Caco-2 (cell line): ENCODE measurements at regions not wholly inside any gene's neighbourhood (a gene's known extent, or its start where the extent isn't known, plus 50 kb on each side); places are given as distances from the start of the nearest gene placed in this dataset.

ENCODE experiments used
- BruUV-seq: library from RNA; stranded (reverse); fragments of 400-500 nt; replicated peaks from 2 replicates; lab custom pipeline; 2021; lab: Mats Ljungman, UMichigan
- CTCF ChIA-PET: fragments of 300-600 bp; sonication (Branson Sonifier 250); formaldehyde crosslinking; loops from one replicate; lab custom pipeline; 2022; ENCODE audit warnings: antibody characterized with exemption; lab: Charles Lee
- POLR2A ChIA-PET: fragments of 300-600 bp; sonication (Branson Sonifier 250); formaldehyde crosslinking; loops from one replicate; lab custom pipeline; 2022; ENCODE audit warnings: antibody characterized with exemption; lab: Charles Lee
- DNase-seq, 2 experiments: peaks; one replicate each; pipeline versions ENCODE4 v3.0.0 to v3.0.0-alpha.2; 2020 to 2022
- H3K27me3 ChIP-seq: replicated peaks from 2 replicates; pipeline ENCODE4 v1.6.0; 2011; ENCODE audit warnings: low read length; ENCODE audit not compliant: control insufficient read depth, insufficient read depth
- H3K36me3 ChIP-seq: 2 replicates; pipeline ENCODE4 v1.5.1; 2011; ENCODE audit warnings: low read length; ENCODE audit not compliant: control insufficient read depth, insufficient read depth
- H3K4me1 ChIP-seq: fragments of 250-450 bp; sonication (Bioruptor Pico); 2 replicates; pipeline ENCODE4 v1.5.1; 2020; ENCODE audit warnings: mild to moderate bottlenecking
- H3K4me3 ChIP-seq: 2 replicates; pipeline ENCODE4 v1.5.1; 2011; ENCODE audit warnings: low read depth, mild to moderate bottlenecking, control low read depth, low read length
- H3K9me3 ChIP-seq: fragments of 250-450 bp; sonication (Bioruptor Pico); 2 replicates; pipeline ENCODE4 v1.5.1; 2020; ENCODE audit warnings: mild to moderate bottlenecking, moderate library complexity
- H3K27ac Mint-ChIP-seq: one replicate; pipeline ENCODE4 v1.8.0; 2022; ENCODE audit warnings: mixed read lengths; ENCODE audit not compliant: unreplicated experiment
- H3K27me3 Mint-ChIP-seq: one replicate; pipeline ENCODE4 v1.8.0; 2022; ENCODE audit warnings: mixed read lengths; ENCODE audit not compliant: insufficient read depth, unreplicated experiment
- H3K36me3 Mint-ChIP-seq: one replicate; pipeline ENCODE4 v1.8.0; 2022; ENCODE audit warnings: mild to moderate bottlenecking, mixed read lengths; ENCODE audit not compliant: insufficient read depth, unreplicated experiment
- H3K4me1 Mint-ChIP-seq: one replicate; pipeline ENCODE4 v1.8.0; 2022; ENCODE audit warnings: low read depth, mixed read lengths; ENCODE audit not compliant: unreplicated experiment
- H3K4me3 Mint-ChIP-seq: one replicate; pipeline ENCODE4 v1.8.0; 2022; ENCODE audit warnings: mild to moderate bottlenecking, moderate library complexity, mixed read lengths; ENCODE audit not compliant: unreplicated experiment
- H3K9me3 Mint-ChIP-seq: one replicate; pipeline ENCODE4 v1.8.0; 2022; ENCODE audit warnings: mixed read lengths; ENCODE audit not compliant: unreplicated experiment
- intact Hi-C: fragments of 100-400 bp; cut with micrococcal nuclease; formaldehyde crosslinking; loops from one replicate; pipeline ENCODE4 v1.10.0; 2022; ENCODE audit not compliant: unreplicated experiment
- TF ChIP-seq, protein P1 (sequence below), 2 experiments: fragments of 200-600 bp in 1 of 2; IDR thresholded peaks; 1 replicate in 1 of 2; 2 replicates in 1 of 2; pipeline versions ENCODE4 v1.5.1 to v1.8.0; 2011 to 2022; ENCODE audit warnings: antibody characterized with exemption in 1 of 2, control low read depth in 1 of 2, inconsistent platforms in 1 of 2, low read depth in 1 of 2, low read length in 1 of 2, mild to moderate bottlenecking in 1 of 2, moderate library complexity in 1 of 2; ENCODE audit not compliant: insufficient read depth in 1 of 2, severe bottlenecking in 1 of 2, unreplicated experiment in 1 of 2

DNA sequence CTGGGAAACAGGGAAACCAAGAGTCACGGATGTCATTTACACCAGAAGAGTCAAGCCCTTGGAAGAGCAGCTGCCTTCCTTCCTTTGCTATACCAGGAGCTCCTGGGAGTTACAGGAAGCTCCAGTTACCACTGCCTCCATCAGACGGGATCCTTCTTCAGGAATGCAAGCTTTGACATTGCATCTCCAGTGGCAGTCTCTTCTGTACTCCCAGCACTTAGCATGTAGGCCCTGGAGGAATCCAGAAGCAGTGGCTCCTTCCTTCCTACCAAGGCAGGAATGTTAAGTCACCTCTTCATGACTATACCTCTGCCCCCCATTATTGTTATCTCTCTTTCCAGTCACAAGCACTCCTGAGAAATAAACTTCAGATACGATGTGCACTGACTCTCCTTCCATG lies 836.0 kb downstream of the MAFB start:
- peaks cover 4% of the 10 kb centered on the region for H3K27me3 Mint-ChIP-seq
- Histone ChIP-seq H3K36me3 (no peaks in the 10 kb centered on the region), H3K9me3 (no peaks in the 10 kb centered on the region), H3K4me1 (no peaks in the 10 kb centered on the region), H3K27me3 (no peaks in the 10 kb centered on the region), H3K4me3 (no peak overlapping the region)
- no peaks in the 10 kb centered on the region for H3K4me1 Mint-ChIP-seq
- H3K27ac Mint-ChIP-seq: no peak overlapping the region
- BruUV-seq: no TSS peak
- POLR2A ChIA-PET: no interaction called here
- CTCF ChIA-PET: interaction anchor here (1.2 kb wide), 1 partner anchor 21 kb away, joined by 3 read pairs; no protein-coding TSS in a partner anchor
- no peak overlapping the region for H3K4me3 Mint-ChIP-seq
- H3K9me3 Mint-ChIP-seq: no peaks in the 10 kb centered on the region
- TF ChIP-seq, protein P1, sequence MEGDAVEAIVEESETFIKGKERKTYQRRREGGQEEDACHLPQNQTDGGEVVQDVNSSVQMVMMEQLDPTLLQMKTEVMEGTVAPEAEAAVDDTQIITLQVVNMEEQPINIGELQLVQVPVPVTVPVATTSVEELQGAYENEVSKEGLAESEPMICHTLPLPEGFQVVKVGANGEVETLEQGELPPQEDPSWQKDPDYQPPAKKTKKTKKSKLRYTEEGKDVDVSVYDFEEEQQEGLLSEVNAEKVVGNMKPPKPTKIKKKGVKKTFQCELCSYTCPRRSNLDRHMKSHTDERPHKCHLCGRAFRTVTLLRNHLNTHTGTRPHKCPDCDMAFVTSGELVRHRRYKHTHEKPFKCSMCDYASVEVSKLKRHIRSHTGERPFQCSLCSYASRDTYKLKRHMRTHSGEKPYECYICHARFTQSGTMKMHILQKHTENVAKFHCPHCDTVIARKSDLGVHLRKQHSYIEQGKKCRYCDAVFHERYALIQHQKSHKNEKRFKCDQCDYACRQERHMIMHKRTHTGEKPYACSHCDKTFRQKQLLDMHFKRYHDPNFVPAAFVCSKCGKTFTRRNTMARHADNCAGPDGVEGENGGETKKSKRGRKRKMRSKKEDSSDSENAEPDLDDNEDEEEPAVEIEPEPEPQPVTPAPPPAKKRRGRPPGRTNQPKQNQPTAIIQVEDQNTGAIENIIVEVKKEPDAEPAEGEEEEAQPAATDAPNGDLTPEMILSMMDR (IDR thresholded peaks at IDR 0.05; ENCODE audit: insufficient read depth in 1 of 2, low read depth in 1 of 2, low read length in 1 of 2, severe bottlenecking in 1 of 2, unreplicated experiment in 1 of 2): no peak
- no peak for DNase-seq
- H3K36me3 Mint-ChIP-seq: no peaks in the 10 kb centered on the region
- intact Hi-C loops: no loop called here

DNA sequence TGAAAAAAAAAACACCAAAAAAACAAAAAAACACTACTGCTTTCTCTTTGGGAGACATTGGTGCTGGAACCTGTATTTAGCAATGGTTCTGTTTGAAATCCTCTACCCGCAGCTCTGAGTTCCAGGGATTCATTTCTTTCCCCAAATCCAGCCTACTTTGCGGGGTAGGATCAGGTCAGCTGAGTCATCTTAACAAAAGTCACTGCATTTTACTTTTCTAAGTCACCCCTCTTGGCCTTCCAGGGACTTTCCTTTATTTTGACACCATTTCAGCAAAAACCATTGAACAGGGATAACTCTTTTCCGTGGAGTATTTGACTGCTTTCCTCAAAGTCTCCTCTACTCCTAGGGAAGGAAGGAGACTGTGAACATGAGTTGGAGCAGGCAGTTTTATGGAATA lies 837.6 kb downstream of the MAFB start:
- H3K27me3 Mint-ChIP-seq: peaks cover 8% of the 10 kb centered on the region
- TF ChIP-seq, protein P1 (IDR thresholded peaks at IDR 0.05; ENCODE audit: insufficient read depth in 1 of 2, low read depth in 1 of 2, low read length in 1 of 2, severe bottlenecking in 1 of 2, unreplicated experiment in 1 of 2): no peak
- Histone ChIP-seq H3K36me3 (no peaks in the 10 kb centered on the region), H3K27me3 (no peaks in the 10 kb centered on the region), H3K9me3 (no peaks in the 10 kb centered on the region), H3K4me1 (no peaks in the 10 kb centered on the region), H3K4me3 (no peak overlapping the region)
- H3K9me3 Mint-ChIP-seq: no peaks in the 10 kb centered on the region
- H3K4me3 Mint-ChIP-seq: no peak overlapping the region
- BruUV-seq: no TSS peak
- H3K27ac Mint-ChIP-seq: no peak overlapping the region
- CTCF ChIA-PET: no interaction called here
- no peaks in the 10 kb centered on the region for H3K4me1 Mint-ChIP-seq
- DNase-seq: no peak
- intact Hi-C loops: no loop called here
- POLR2A ChIA-PET: no interaction called here
- no peaks in the 10 kb centered on the region for H3K36me3 Mint-ChIP-seq

DNA sequence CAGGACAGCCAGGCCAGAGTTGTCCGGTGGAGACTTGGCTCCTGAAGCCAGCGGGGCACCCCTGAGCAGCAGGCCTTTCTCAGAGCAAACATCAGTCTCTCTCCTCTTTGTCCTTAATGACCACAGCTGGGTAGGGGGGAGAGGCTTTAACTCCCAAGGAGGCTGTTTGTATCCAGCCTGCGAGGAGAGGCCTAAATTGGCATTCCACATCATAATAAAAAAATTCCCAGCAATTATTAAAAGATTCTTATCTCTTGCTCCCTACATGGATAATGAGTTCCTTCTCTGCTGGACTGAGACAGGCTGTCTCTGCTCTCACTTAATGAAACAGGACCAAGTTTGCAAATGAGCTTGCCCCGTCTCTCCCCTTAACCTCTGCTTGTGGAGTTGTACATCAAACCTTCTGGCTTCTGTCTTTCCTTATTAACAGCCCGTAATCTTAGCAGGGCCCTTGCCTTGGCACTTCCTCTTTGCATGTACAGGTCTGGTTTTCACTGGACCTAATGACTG lies 838.2 kb downstream of the MAFB start:
- Mint-ChIP-seq H3K36me3 (no peaks in the 10 kb centered on the region), H3K9me3 (no peaks in the 10 kb centered on the region), H3K4me1 (no peaks in the 10 kb centered on the region), H3K27ac (no peak overlapping the region), H3K4me3 (no peak overlapping the region), H3K27me3 (peaks cover 4% of the 10 kb centered on the region)
- BruUV-seq: no TSS peak
- intact Hi-C loops: no loop called here
- no peak for DNase-seq
- POLR2A ChIA-PET: no interaction called here
- H3K9me3 ChIP-seq: no peaks in the 10 kb centered on the region
- H3K36me3 ChIP-seq: no peaks in the 10 kb centered on the region
- H3K4me3 ChIP-seq: no peak overlapping the region
- CTCF ChIA-PET: no interaction called here
- H3K4me1 ChIP-seq: no peaks in the 10 kb centered on the region
- TF ChIP-seq, protein P1 (IDR thresholded peaks at IDR 0.05; ENCODE audit: insufficient read depth in 1 of 2, low read depth in 1 of 2, low read length in 1 of 2, severe bottlenecking in 1 of 2, unreplicated experiment in 1 of 2): no peak
- H3K27me3 ChIP-seq: no peaks in the 10 kb centered on the region
